GM18511 (cell line): ENCODE measurements at regions not wholly inside any gene's neighbourhood (a gene's known extent, or its start where the extent isn't known, plus 50 kb on each side); places are given as distances from the start of the nearest gene placed in this dataset.

Source experiments
- ATAC-seq: cut with Tn5 transposase; IDR thresholded peaks from one replicate; pipeline ENCODE4 v1.9.1; 2021; ENCODE audit warnings: mild to moderate bottlenecking, moderate library complexity; ENCODE audit not compliant: unreplicated experiment

DNA sequence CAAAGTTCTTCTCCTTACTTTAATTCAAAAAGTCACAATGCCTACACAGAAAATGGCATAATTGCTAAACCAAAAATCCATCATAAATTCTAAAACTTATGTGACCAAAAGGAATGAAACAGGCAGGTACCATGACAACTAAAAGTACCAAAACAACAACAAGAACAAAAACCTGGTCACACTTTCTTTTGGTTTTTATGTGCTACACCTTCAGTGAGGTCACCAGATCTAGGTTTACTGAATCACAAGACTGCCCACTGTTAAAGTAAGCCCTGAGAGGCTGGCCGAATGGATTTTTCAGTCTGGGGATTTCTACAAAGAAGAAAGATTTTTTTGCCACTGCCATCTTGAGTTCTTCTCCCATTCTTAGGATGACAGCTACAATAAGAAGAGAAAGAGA, 583.0 kb upstream of the PKN2 start:
- no peak for ATAC-seq

DNA sequence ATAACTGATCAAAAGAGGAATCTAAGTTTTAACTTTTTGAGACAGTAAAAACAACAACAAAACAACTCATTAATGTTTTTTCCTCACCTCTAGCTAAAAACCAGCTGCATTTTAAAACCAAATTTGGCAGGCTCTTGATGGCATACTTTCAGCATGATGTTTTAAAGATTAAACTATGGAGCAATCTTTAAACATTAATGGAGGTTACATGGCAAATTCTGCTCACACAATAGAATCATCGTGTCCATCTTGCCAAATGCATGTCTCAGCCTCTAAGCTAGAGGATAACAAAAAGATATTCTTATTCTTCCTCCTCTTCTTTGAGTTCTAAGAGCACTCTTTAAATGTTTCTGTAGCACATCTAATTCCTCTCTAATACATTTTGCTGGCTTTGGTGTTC, 579.8 kb upstream of the PKN2 start:
- no peak for ATAC-seq

GRCh38 chr1:88104886-88105285, 579.2 kb upstream of the PKN2 start:
- no peak for ATAC-seq

- no peak for ATAC-seq
Observed at GRCh38 chr1:88111816-88112215, 572.3 kb upstream of the PKN2 start.

- ATAC-seq = no peak
Observed at GRCh38 chr1:88117597-88117996, 566.5 kb upstream of the PKN2 start.

DNA sequence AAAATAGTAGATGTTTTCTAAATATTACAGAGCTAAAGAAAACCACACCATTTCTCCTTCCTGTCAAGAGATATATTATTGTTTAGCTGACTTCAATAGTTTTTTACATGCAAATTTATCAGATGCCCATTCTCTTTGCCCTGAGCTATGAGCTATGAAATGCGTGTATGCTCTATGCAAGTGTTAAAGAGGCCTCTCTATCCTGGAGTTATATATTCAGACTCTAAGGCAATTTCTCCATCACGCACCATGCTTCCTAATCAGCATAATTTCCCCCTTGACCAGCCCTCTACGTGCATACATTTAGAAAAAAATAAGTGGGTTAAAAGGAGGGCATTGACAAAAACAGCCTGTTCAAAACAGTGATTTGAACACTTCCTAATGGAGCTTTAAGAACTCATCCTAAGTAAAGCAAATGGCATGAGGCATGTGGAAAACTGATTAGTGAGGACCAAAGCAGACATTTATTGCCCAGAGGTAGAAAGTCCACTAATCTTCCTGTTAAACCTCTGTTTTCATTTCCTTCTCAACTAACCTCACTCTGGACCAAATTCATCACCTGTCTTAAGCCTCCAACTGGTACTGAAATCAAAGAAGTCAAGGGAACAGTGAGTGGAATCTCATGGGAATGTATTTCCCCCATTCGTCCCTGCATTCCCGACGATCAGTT, 565.8 kb upstream of the PKN2 start:
- ATAC-seq = no peak

- ATAC-seq = no peak
Observed at GRCh38 chr1:88124614-88125013, 559.5 kb upstream of the PKN2 start.

- no peak for ATAC-seq
Observed at GRCh38 chr1:88126467-88126866, 557.6 kb upstream of the PKN2 start.

DNA sequence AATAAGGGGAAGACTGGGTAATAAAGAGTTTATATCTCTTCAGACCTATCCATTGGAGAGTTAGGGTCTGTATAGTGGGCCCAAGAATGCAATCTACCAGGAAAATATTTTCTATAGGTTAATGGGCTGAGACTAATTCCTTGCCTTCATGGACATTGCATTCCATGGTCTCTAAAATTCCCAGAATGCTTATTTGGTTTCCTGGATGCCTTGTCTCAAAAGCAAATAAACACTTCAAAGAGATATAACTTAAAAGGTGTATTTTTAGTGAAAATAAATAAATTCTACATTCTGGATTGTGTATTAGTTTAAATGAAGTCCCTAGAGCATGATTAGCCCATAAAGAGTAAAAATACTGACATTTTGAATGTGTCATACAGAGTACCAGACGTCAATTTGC, 550.1 kb upstream of the PKN2 start:
- ATAC-seq = no peak

DNA sequence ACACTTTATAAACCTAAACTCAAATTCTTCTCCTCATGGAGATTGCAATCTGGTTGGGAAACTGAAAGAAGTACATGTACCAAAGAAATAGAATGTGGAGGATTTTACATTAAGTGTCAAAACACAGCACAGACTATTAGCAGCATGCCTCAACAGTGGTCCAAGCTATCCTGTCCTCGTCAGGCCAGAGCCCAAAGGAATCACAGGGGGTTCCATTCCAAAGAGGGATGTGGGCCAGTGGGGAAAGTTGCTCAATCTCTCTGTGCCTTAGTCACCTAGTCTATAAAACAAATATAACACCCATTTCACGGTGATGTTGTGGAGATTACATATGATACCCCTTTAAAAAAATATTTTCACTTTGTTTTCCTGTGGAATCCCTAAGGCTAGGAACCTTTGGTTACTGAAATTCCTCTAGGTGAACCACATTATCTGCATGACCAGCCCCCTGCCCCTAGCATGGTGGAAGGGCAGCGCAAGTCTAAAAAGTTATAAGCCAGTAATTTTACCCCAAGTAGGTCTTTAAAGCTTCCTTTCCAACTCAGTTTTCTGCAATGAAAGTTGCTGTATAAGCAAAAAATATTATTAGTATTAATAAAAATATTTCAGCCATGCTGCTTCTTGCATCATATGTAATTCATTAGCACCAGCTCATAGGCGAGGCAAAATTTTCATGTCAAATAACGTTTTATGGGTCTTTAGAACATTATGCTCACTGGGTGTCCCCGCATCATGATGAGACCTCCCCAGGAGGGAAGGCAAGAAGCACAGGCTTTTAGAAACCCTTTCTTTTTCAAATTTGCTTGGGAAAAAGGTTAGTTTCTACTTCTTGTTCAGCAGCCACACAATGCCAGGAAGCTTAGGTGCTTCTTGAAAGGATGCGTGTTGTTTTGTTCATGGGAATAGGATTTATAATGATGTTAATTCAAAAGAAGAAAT, 548.8 kb upstream of the PKN2 start:
- ATAC-seq = no peak

- no peak for ATAC-seq
Observed at GRCh38 chr1:88139633-88140032, 544.4 kb upstream of the PKN2 start.

DNA sequence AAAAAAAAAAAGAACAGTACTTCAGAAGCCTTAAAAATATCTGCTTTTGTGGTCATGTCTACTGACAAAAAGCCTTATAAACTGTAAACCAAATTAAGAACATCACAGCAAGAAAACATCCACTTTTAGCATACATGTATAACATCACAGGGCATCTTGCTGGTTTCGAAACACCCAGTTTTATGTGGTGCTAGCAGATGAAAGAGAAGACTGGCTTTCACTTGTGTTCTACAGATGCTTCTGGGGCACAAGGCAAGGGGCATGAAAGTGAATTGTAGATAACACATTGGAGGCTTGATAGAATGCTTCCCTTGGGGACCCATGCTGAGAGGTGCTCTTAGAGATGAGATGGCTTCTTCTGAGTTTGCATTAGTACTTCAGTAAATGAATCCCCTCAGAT, 543.7 kb upstream of the PKN2 start:
- no peak for ATAC-seq

GRCh38 chr1:88141499-88142074, 542.5 kb upstream of the PKN2 start:
- peak; percentile 54 for ATAC-seq

DNA sequence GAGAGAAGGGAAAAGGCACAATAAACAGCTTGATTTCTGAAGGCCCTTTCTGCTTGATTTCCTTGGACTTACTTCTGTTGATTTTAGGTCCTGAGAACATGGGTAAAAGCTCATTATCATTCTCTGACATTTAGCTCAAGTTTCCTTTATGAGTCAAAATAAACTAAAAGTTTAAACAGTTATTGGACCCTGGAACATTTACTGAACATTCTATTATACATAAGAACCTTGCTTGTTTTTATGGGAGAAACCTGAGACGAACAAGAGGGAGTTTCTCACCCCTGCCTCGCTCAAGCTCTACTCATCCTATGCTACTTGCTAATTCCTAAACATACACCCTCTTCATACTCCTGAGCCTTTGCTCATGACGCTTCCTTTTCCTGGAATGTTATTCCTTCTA, 538.3 kb upstream of the PKN2 start:
- no peak for ATAC-seq

- ATAC-seq = peak; percentile 27
Observed at GRCh38 chr1:88149686-88150085, 534.4 kb upstream of the PKN2 start.

DNA sequence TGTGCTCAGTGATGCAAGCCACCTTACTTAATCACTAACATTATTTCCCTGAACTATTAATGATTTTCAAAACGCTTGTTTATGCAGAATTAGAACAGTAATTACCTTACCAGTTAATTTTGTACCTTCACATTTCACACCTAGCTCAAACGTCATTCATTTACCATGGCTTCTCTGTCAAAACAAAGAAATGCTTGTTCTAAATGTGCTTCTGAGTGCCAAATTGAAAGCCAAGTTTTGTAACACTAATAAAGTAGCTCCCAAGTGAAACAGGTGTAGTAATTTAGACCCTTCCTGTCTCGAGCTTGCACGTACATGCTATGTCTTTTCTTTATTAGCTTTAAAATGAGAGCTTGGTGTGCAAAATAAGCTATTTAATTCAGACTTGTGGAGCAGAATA, 533.7 kb upstream of the PKN2 start:
- ATAC-seq = peak; percentile 74

DNA sequence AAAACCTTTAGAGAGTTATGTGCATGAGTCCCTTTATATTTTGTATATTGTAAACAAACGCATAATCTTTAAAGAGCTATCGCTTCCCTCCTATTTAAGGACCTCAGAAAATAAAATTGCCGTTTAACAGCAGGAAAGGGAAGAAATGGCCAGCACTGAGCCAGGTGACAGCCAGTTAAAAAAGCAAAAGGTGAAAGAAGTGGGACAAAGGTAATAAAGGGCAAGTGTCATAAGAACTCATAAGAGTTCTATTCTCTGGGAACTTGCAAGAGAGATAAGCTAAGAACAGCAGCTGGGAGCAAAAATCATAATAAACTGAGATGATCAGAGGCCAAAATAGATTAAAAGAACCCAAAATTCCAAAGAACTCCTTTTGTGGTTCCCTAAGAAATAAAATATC, 520.9 kb upstream of the PKN2 start:
- no peak for ATAC-seq

DNA sequence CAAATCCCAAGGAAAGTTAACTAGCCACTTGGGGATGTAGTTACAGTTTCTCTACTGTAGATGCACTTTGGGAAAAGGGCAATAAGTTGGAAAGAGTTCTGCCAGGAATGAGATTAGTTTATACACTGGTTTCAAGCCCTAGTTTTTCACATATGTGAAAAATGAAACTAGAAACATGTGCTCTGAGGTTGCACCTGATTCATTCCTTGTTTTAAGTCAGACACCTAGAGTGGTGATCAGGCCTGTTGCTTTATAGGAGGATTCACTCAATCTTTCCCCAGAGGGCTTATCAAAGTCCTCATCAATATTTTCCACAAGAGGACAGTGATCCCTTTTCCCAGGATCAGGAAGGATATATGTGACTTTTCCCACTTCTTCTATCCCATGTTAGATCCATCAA, 515.9 kb upstream of the PKN2 start:
- peak; percentile 63 for ATAC-seq

DNA sequence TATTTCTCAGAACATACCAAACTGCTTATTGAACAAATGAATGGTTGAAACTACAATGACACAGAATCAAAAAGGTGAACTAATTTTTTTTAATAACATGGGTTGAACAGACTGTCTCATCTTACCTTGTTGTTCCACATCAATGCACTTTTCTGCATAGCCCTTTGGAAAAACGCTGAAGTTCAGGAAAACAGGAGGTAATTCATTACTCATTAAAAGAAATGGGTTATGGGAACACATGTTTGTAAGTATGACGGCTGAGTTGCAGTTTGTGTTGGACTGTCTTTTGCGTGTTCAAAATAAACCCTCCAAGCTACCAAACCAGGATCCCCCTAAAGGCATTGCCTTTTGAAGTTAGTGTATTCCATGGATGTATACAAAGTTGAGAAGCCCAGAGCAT, 514.9 kb upstream of the PKN2 start:
- ATAC-seq = no peak

GRCh38 chr1:88169939-88170338, 514.1 kb upstream of the PKN2 start:
- ATAC-seq = no peak

DNA sequence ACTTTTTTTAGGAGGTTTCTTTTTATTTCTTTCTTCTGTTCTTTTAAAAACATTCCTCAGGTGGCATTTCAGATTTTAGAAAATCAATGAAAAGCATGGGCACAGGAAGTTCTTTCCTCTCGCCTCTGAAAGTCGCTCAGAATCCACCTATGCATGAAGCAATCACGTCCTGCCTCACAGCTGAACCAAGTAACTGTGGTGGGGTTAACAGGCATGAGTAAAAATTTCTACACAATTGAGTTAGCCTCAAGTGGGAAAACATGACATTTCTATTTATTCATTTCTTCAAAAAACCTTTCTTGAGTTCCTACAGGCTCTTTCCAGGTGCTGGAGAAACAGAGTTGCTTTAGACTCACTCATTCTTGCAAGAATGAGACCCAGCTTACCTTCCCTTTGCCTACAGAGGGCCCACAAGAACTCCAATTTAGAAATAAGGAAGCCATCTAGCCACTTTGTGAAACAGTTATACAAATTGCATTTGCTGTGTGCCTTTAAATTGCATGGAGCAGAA, 508.9 kb upstream of the PKN2 start:
- no peak for ATAC-seq
